Mucosa of descending colon (tissue), 3 donors: ENCODE measurements at regions not wholly inside any gene's neighbourhood (a gene's known extent, or its start where the extent isn't known, plus 50 kb on each side); places are given as distances from the start of the nearest gene placed in this dataset.

Source experiments
- ATAC-seq: fragments of 200-7000 bp; cut with Tn5 transposase; one replicate; pipeline ENCODE4 v1.9.1; 2020; ENCODE audit warnings: mild to moderate bottlenecking, moderate library complexity
- DNase-seq, 3 donors: peaks; one replicate each; pipeline ENCODE4 v3.0.0-alpha.2; 2020
- H3K36me3 ChIP-seq: fragments of 200-600 bp; one replicate; pipeline ENCODE4 v1.8.0; 2021; ENCODE audit warnings: low read depth, mild to moderate bottlenecking
- H3K4me1 ChIP-seq: fragments of 200-600 bp; one replicate; pipeline ENCODE4 v1.8.0; 2021; ENCODE audit warnings: low read depth, mild to moderate bottlenecking
- H3K4me3 ChIP-seq: fragments of 200-600 bp; one replicate; pipeline ENCODE4 v1.8.0; 2021; ENCODE audit warnings: mild to moderate bottlenecking
- H3K9me3 ChIP-seq: fragments of 200-600 bp; one replicate; pipeline ENCODE4 v1.8.0; 2021; ENCODE audit warnings: mild to moderate bottlenecking
- intact Hi-C, 2 donors: fragments of 100-400 bp; cut with DNase I in 1 of 2; cut with micrococcal nuclease in 1 of 2; formaldehyde crosslinking; loops; one replicate each; pipeline versions ENCODE4 v1.11.0 to v1.11.1; 2022; cut with DNase I, micrococcal nuclease
- TF ChIP-seq, protein P1 (sequence below): fragments of 200-600 bp; IDR thresholded peaks from one replicate; pipeline ENCODE4 v1.8.0; 2022; ENCODE audit warnings: antibody characterized with exemption, mild to moderate bottlenecking
- donor health status: DM: no; HTN: no; CAD: no; lungs with moderate emphysema.
- donor health status: DM: no; HTN: no; CAD: no.
- donor health status: DM: no; HTN: yes; CAD: no.

GRCh38 chr17:63246344-63246743, 199.8 kb downstream of the CYB561 start:
- Histone ChIP-seq H3K9me3 (no peaks in the 10 kb centered on the region), H3K4me1 (no peaks in the 10 kb centered on the region), H3K36me3 (no peaks in the 10 kb centered on the region), H3K4me3 (no peak overlapping the region)
- ATAC-seq, result no peak
- intact Hi-C loops, result no loop called here
- TF ChIP-seq, protein P1, sequence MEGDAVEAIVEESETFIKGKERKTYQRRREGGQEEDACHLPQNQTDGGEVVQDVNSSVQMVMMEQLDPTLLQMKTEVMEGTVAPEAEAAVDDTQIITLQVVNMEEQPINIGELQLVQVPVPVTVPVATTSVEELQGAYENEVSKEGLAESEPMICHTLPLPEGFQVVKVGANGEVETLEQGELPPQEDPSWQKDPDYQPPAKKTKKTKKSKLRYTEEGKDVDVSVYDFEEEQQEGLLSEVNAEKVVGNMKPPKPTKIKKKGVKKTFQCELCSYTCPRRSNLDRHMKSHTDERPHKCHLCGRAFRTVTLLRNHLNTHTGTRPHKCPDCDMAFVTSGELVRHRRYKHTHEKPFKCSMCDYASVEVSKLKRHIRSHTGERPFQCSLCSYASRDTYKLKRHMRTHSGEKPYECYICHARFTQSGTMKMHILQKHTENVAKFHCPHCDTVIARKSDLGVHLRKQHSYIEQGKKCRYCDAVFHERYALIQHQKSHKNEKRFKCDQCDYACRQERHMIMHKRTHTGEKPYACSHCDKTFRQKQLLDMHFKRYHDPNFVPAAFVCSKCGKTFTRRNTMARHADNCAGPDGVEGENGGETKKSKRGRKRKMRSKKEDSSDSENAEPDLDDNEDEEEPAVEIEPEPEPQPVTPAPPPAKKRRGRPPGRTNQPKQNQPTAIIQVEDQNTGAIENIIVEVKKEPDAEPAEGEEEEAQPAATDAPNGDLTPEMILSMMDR, result no peak
- DNase-seq, result no peak

DNA sequence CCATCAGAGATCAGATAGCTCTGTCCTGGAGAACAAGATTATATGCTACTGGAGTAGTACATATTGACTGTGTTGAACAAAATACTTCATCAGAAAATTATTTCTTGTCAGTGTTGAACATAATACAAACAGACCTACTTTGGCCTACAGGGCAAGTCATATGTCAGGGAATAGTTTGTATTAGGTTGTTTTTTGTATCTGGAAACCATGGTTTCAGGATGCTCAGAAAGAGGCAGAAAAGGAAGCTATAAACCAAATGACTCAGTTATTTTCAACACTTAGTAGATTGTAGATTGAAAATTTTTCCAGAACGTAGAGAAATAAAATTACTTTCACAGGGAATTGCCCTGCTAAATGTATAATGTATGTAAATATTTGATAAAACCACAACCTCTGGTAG, 198.4 kb downstream of the CYB561 start:
- Histone ChIP-seq H3K4me1 (no peaks in the 10 kb centered on the region), H3K4me3 (no peak overlapping the region), H3K9me3 (no peaks in the 10 kb centered on the region), H3K36me3 (no peaks in the 10 kb centered on the region)
- ATAC-seq (no peak), DNase-seq (no peak)
- TF ChIP-seq, protein P1, result no peak
- intact Hi-C loops, result no loop called here

- no peaks in the 10 kb centered on the region for H3K9me3 ChIP-seq
- no peaks in the 10 kb centered on the region for H3K36me3 ChIP-seq
- no peaks in the 10 kb centered on the region for H3K4me1 ChIP-seq
- no peak overlapping the region for H3K4me3 ChIP-seq
- DNase-seq (no peak), ATAC-seq (no peak)
- TF ChIP-seq, protein P1, result no peak
- intact Hi-C loops, result no loop called here
These were observed 196.7 kb downstream of the CYB561 start for GRCh38 chr17:63249256-63250004.

DNA sequence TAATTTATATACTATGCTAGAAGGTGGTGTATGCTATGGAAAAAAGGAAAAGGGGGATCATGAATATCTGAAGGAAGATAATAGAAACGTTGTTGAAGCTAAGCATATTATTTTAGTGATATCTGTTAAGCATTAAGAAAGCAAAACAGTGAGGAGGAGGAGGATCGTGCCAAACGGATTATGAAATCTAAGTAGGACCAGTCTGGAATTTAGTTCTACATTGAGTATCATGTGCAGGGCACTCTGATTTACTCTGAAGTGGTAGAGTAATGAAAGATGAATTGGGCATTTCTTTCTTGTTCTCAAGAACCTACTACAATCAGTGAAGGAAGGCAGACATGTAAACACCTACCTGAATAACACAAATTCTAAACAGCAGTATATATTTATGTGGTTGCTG, 195.3 kb downstream of the CYB561 start:
- Histone ChIP-seq H3K4me3 (no peak overlapping the region), H3K9me3 (no peaks in the 10 kb centered on the region), H3K4me1 (no peaks in the 10 kb centered on the region), H3K36me3 (no peaks in the 10 kb centered on the region)
- intact Hi-C loops, result no loop called here
- ATAC-seq (no peak), DNase-seq (no peak)
- TF ChIP-seq, protein P1, result no peak

- intact Hi-C loops, result no loop called here
- TF ChIP-seq, protein P1, result no peak
- DNase-seq (no peak), ATAC-seq (no peak)
- Histone ChIP-seq H3K4me1 (no peaks in the 10 kb centered on the region), H3K9me3 (no peaks in the 10 kb centered on the region), H3K36me3 (no peaks in the 10 kb centered on the region), H3K4me3 (no peak overlapping the region)
These were observed 187.3 kb downstream of the CYB561 start for GRCh38 chr17:63258785-63259184.
